SH-SY5Y (cell line): ENCODE measurements at regions not wholly inside any gene's neighbourhood (a gene's known extent, or its start where the extent isn't known, plus 50 kb on each side); places are given as distances from the start of the nearest gene placed in this dataset.

Source experiments
- GATA2 ChIP-seq: IDR thresholded peaks from 2 replicates; pipeline ENCODE4 v1.6.1; 2011; ENCODE audit warnings: mild to moderate bottlenecking, low read depth, low read length
- GATA3 ChIP-seq: IDR thresholded peaks from 2 replicates; pipeline ENCODE4 v1.6.1; 2011; ENCODE audit warnings: low read depth, mild to moderate bottlenecking, low read length, moderate library complexity

- TF ChIP-seq GATA2 = no peak
- no peak for TF ChIP-seq GATA3
Observed at GRCh38 chr2:9770006-9770307, 73.3 kb upstream of the TAF1B start.
